SK-N-MC (cell line): ENCODE measurements at regions not wholly inside any gene's neighbourhood (a gene's known extent, or its start where the extent isn't known, plus 50 kb on each side); places are given as distances from the start of the nearest gene placed in this dataset.

Experiments used
- EZH2 ChIP-seq: fragments of 200-600 bp; sonication (generic); IDR thresholded peaks from one replicate; pipeline ENCODE4 v1.6.1; 2017; ENCODE audit warnings: antibody characterized with exemption
- FOXP2 ChIP-seq: optimal IDR thresholded peaks from 2 replicates; pipeline ENCODE3; 2011; ENCODE audit warnings: mild to moderate bottlenecking, moderate library complexity; ENCODE audit not compliant: insufficient read depth; ENCODE audit errors: extremely low read length, control extremely low read depth
- POLR2AphosphoS5 ChIP-seq: IDR thresholded peaks from 2 replicates; pipeline ENCODE4 v1.6.1; 2012; ENCODE audit warnings: mild to moderate bottlenecking, low read depth, low read length, borderline replicate concordance

DNA sequence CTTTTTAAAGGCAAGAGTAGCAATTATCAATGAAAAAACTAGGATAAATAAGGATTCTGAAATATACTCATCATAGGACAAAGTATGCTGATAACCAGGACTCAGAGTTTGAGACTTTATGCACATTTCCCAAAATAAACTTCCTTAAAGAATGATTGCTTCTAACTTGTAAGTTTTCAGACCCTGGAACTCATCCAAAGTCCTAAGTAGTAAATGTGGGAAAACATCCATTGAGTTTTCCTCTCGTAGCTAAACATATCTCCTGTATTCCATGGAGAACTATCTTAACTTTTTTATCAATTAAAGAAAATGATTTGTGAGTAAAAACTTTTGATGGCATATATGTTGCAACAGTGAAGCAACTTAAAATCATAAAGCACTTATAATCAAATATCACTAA, 285.2 kb upstream of the KLF6 start:
- no peak for TF ChIP-seq EZH2
- no peak for TF ChIP-seq POLR2AphosphoS5
- no peak for TF ChIP-seq FOXP2
